Astrocyte of the cerebellum (primary cell): ENCODE measurements at regions not wholly inside any gene's neighbourhood (a gene's known extent, or its start where the extent isn't known, plus 50 kb on each side); places are given as distances from the start of the nearest gene placed in this dataset.

Experiments used
- DNase-seq: peaks from one replicate; pipeline ENCODE4 v3.0.0-alpha.2; 2011; ENCODE audit warnings: low read depth
- H3K4me3 ChIP-seq: 2 replicates; pipeline ENCODE4 v1.5.1; 2011; ENCODE audit warnings: mild to moderate bottlenecking, low read depth, low read length, moderate library complexity
- CTCF ChIP-seq: IDR thresholded peaks from 2 replicates; pipeline ENCODE4 v1.5.1; 2012; ENCODE audit warnings: low read length, low read depth, moderate library complexity, mild to moderate bottlenecking; ENCODE audit errors: missing control alignments
- in situ Hi-C: cut with HindIII; loops from 2 replicates; pipeline ENCODE4 v1.10.0; 2017; ENCODE audit warnings: low sequenced_read_pairs

- TF ChIP-seq CTCF: no peak
- H3K4me3 ChIP-seq: no peak overlapping the region
- in situ Hi-C loops: no loop called here
- DNase-seq: no peak
Measured at GRCh38 chr20:1774479-1774878, 116.9 kb upstream of the SIRPG start.

GRCh38 chr20:1773816-1774215 is 116.2 kb upstream of the SIRPG start:
- no peak for TF ChIP-seq CTCF
- in situ Hi-C loops: no loop called here
- no peak overlapping the region for H3K4me3 ChIP-seq
- no peak for DNase-seq

- in situ Hi-C loops: no loop called here
- no peak for DNase-seq
- no peak for TF ChIP-seq CTCF
- no peak overlapping the region for H3K4me3 ChIP-seq
Measured at GRCh38 chr20:1769491-1769890, 111.9 kb upstream of the SIRPG start.

- DNase-seq: no peak
- TF ChIP-seq CTCF: no peak
- in situ Hi-C loops: no loop called here
- no peak overlapping the region for H3K4me3 ChIP-seq
Measured at GRCh38 chr20:1766731-1767130, 109.2 kb upstream of the SIRPG start.

GRCh38 chr20:1764136-1765033 is 106.8 kb upstream of the SIRPG start:
- peak; percentile 72 for DNase-seq
- H3K4me3 ChIP-seq: no peak overlapping the region
- TF ChIP-seq CTCF: peak; percentile 85
- in situ Hi-C loops: no loop called here

GRCh38 chr20:1761598-1761997 is 104.0 kb upstream of the SIRPG start:
- in situ Hi-C loops: no loop called here
- no peak for TF ChIP-seq CTCF
- DNase-seq: no peak
- no peak overlapping the region for H3K4me3 ChIP-seq
